HCT116 (cell line): ENCODE measurements at regions not wholly inside any gene's neighbourhood (a gene's known extent, or its start where the extent isn't known, plus 50 kb on each side); places are given as distances from the start of the nearest gene placed in this dataset.

Source experiments
- ATAC-seq: fragments of 200-7000 bp; cut with Tn5 transposase; 2 replicates; pipeline ENCODE4 v1.9.1; 2020; ENCODE audit warnings: mild to moderate bottlenecking, moderate library complexity
- BruUV-seq: library from RNA; stranded (reverse); fragments of 400-500 nt; replicated peaks from 2 replicates; lab custom pipeline; 2021; lab: Mats Ljungman, UMichigan
- CTCF ChIA-PET: fragments of 300-600 bp; sonication (Branson Sonifier 250); formaldehyde crosslinking; loops from one replicate; lab custom pipeline; 2021; ENCODE audit warnings: antibody characterized with exemption; lab: Charles Lee
- POLR2A ChIA-PET: fragments of 300-600, 350-600 bp; sonication (Branson Sonifier 250); formaldehyde crosslinking; loops from one replicate; lab custom pipeline; 2021; ENCODE audit warnings: antibody characterized with exemption; lab: Charles Lee
- RAD21 ChIA-PET, 2 experiments: fragments of 300-600 bp; sonication (Branson Sonifier 250); formaldehyde crosslinking; loops; one replicate each; lab custom pipeline; 2023; ENCODE audit warnings: low total read pairs in 2 of 2; ENCODE audit not compliant: uncharacterized antibody in 2 of 2, unreplicated experiment in 2 of 2, low non-redundant PET in 1 of 2; lab: Charles Lee
- DNase-seq: peaks from one replicate; pipeline ENCODE4 v3.0.0-alpha.2; 2010; ENCODE audit warnings: low read depth, low spot score
- H2AFZ ChIP-seq: fragments of 200-600 bp; shearing (Covaris generic), sonication (generic); 2 replicates; pipeline ENCODE4 v1.6.1; 2017; ENCODE audit warnings: low read depth, mixed run types, mixed read lengths, antibody characterized with exemption, low read length; ENCODE audit not compliant: poor library complexity, severe bottlenecking
- H3K27ac ChIP-seq: 2 replicates; pipeline ENCODE4 v1.5.1; 2012; ENCODE audit warnings: low read depth, low read length
- H3K27me3 ChIP-seq: fragments of 200-600 bp; sonication (generic); 2 replicates; pipeline ENCODE4 v1.6.1; 2016; ENCODE audit warnings: mixed run types, low read length, mixed read lengths; ENCODE audit not compliant: insufficient read depth
- H3K36me3 ChIP-seq, 2 experiments: fragments of 200-500 bp in 1 of 2; fragments of 200-600 bp in 1 of 2; sonication (Bioruptor generic) in 1 of 2; sonication (generic) in 1 of 2; 2 replicates each; pipeline versions ENCODE4 v1.5.1 to v1.6.1; 2014 to 2016; ENCODE audit warnings: low read length in 2 of 2, inconsistent platforms in 1 of 2, mixed read lengths in 1 of 2, mixed run types in 1 of 2; ENCODE audit not compliant: insufficient read depth in 2 of 2, control insufficient read depth in 1 of 2
- H3K4me1 ChIP-seq, 2 experiments: fragments of 200-600 bp in 1 of 2; sonication (generic) in 1 of 2; 2 replicates each; pipeline versions ENCODE4 v1.5.1 to v1.6.1; 2012 to 2017; ENCODE audit warnings: low read length in 2 of 2, inconsistent platforms in 1 of 2, mild to moderate bottlenecking in 1 of 2, mixed read lengths in 1 of 2, mixed run types in 1 of 2, moderate library complexity in 1 of 2; ENCODE audit not compliant: insufficient read depth in 2 of 2, control insufficient read depth in 1 of 2
- H3K4me2 ChIP-seq: fragments of 200-600 bp; sonication (generic); 2 replicates; pipeline ENCODE4 v1.6.1; 2017; ENCODE audit warnings: mixed run types, low read length, mixed read lengths
- H3K4me3 ChIP-seq, 2 experiments: fragments of 200-600 bp in 1 of 2; sonication (generic) in 1 of 2; replicated peaks in 1 of 2; 2 replicates each; pipeline ENCODE4 v1.5.1; 2011 to 2016; ENCODE audit warnings: low read length in 2 of 2, control low read depth in 1 of 2, low read depth in 1 of 2, mild to moderate bottlenecking in 1 of 2, mixed read lengths in 1 of 2, mixed run types in 1 of 2
- H3K79me2 ChIP-seq: fragments of 200-600 bp; sonication (generic); 2 replicates; pipeline ENCODE4 v1.6.1; 2017; ENCODE audit warnings: mild to moderate bottlenecking, mixed run types, low read length, moderate library complexity, mixed read lengths; ENCODE audit not compliant: insufficient read depth
- H3K9ac ChIP-seq: fragments of 200-600 bp; sonication (generic); 2 replicates; pipeline ENCODE4 v1.6.1; 2016; ENCODE audit warnings: low read length, mixed read lengths
- H3K9me2 ChIP-seq: fragments of 200-600 bp; sonication (generic), shearing (Covaris generic); 2 replicates; pipeline ENCODE4 v1.6.1; 2017; ENCODE audit warnings: mixed run types, mild to moderate bottlenecking, moderate library complexity; ENCODE audit not compliant: insufficient read depth
- H3K9me3 ChIP-seq, 2 experiments: fragments of 200-500 bp in 1 of 2; fragments of 200-600 bp in 1 of 2; sonication (Bioruptor generic) in 1 of 2; sonication (generic) in 1 of 2; 2 replicates each; pipeline ENCODE4 v1.6.1; 2014 to 2017; ENCODE audit warnings: low read length in 2 of 2, mixed read lengths in 2 of 2, inconsistent platforms in 1 of 2, low read depth in 1 of 2, mild to moderate bottlenecking in 1 of 2, mixed run types in 1 of 2, moderate library complexity in 1 of 2; ENCODE audit not compliant: control insufficient read depth in 1 of 2, insufficient read depth in 1 of 2
- H4K20me1 ChIP-seq: fragments of 200-600 bp; sonication (generic), shearing (Covaris generic); 2 replicates; pipeline ENCODE4 v1.6.1; 2017; ENCODE audit warnings: mixed run types, mild to moderate bottlenecking, moderate library complexity; ENCODE audit not compliant: insufficient read depth
- ATF3 ChIP-seq: IDR thresholded peaks from 2 replicates; pipeline ENCODE4 v1.6.1; 2012
- CEBPB ChIP-seq: IDR thresholded peaks from 2 replicates; pipeline ENCODE4 v1.6.1; 2012; ENCODE audit warnings: low read depth
- EGR1 ChIP-seq: IDR thresholded peaks from 2 replicates; pipeline ENCODE4 v1.6.1; 2012; ENCODE audit warnings: low read depth
- ELF1 ChIP-seq: IDR thresholded peaks from 2 replicates; pipeline ENCODE4 v1.6.1; 2012; ENCODE audit warnings: low read depth, borderline replicate concordance
- EZH2 ChIP-seq: fragments of 200-600 bp; sonication (generic); IDR thresholded peaks from 2 replicates; pipeline ENCODE4 v1.6.1; 2017; ENCODE audit warnings: antibody characterized with exemption, mixed run types
- EZH2phosphoT487 ChIP-seq: fragments of 200-600 bp; IDR thresholded peaks from 2 replicates; pipeline ENCODE4 v1.6.1; 2018; ENCODE audit warnings: antibody characterized with exemption, borderline replicate concordance
- FOSL1 ChIP-seq: IDR thresholded peaks from 2 replicates; pipeline ENCODE4 v1.6.1; 2012; ENCODE audit warnings: low read depth
- JUND ChIP-seq: IDR thresholded peaks from 2 replicates; pipeline ENCODE4 v1.6.1; 2012
- MAX ChIP-seq: IDR thresholded peaks from 2 replicates; pipeline ENCODE4 v1.6.1; 2012
- POLR2A ChIP-seq: IDR thresholded peaks from 2 replicates; pipeline ENCODE4 v1.7.0; 2011; ENCODE audit warnings: borderline replicate concordance; ENCODE audit not compliant: insufficient read depth, insufficient read length; ENCODE audit errors: extremely low read depth
- POLR2AphosphoS5 ChIP-seq: IDR thresholded peaks from 2 replicates; pipeline ENCODE4 v1.6.1; 2011; ENCODE audit warnings: mild to moderate bottlenecking, low read depth, low read length, moderate library complexity
- SIN3A ChIP-seq: IDR thresholded peaks from 2 replicates; pipeline ENCODE4 v1.6.1; 2012; ENCODE audit warnings: low read depth
- SP1 ChIP-seq: IDR thresholded peaks from 2 replicates; pipeline ENCODE4 v1.6.1; 2012; ENCODE audit warnings: low read depth
- YY1 ChIP-seq: IDR thresholded peaks from 2 replicates; pipeline ENCODE4 v1.6.1; 2011; ENCODE audit warnings: low read length, low read depth, moderate library complexity, mild to moderate bottlenecking; ENCODE audit not compliant: insufficient replicate concordance; ENCODE audit errors: extremely low read depth
- ZFX ChIP-seq: fragments of 450-650 bp; IDR thresholded peaks from 2 replicates; pipeline ENCODE4 v1.6.1; 2017
- ZNF274 ChIP-seq: fragments of 200-500 bp; sonication (Bioruptor generic); IDR thresholded peaks from 2 replicates; pipeline ENCODE4 v1.6.1; 2014; ENCODE audit warnings: mild to moderate bottlenecking, low read depth, low read length, inconsistent platforms
- intact Hi-C: fragments of 100-400 bp; cut with micrococcal nuclease; formaldehyde crosslinking; loops from 2 replicates; pipeline ENCODE4 v1.10.0; 2022

- Histone ChIP-seq H2AFZ (no peak overlapping the region), H3K9me2 (no peaks in the 10 kb centered on the region), H3K36me3 (no peaks in the 10 kb centered on the region), H4K20me1 (no peaks in the 10 kb centered on the region), H3K79me2 (no peaks in the 10 kb centered on the region), H3K4me2 (no peak overlapping the region), H3K27ac (no peak overlapping the region), H3K27me3 (no peaks in the 10 kb centered on the region), H3K4me3 (no peak overlapping the region), H3K9me3 (no peaks in the 10 kb centered on the region), H3K4me1 (no peaks in the 10 kb centered on the region), H3K9ac (no peak overlapping the region)
- ChIA-PET CTCF (no interaction called here), POLR2A (no interaction called here), RAD21 (no interaction called here)
- no TSS peak for BruUV-seq
- intact Hi-C loops, result no loop called here
- TF ChIP-seq EZH2phosphoT487 (no peak), MAX (no peak), CEBPB (no peak), EGR1 (no peak), SP1 (no peak), POLR2A (no peak), YY1 (no peak), SIN3A (no peak), POLR2AphosphoS5 (no peak), ZNF274 (no peak), ATF3 (no peak), ZFX (no peak), EZH2 (no peak), JUND (no peak), ELF1 (no peak), FOSL1 (no peak)
- DNase-seq (no peak), ATAC-seq (no peak)
These were observed 82.2 kb upstream of the SALL4 start for GRCh38 chr20:51884561-51884960.
